HG03139 (cell line): ENCODE measurements at regions not wholly inside any gene's neighbourhood (a gene's known extent, or its start where the extent isn't known, plus 50 kb on each side); places are given as distances from the start of the nearest gene placed in this dataset.

Source experiments
- ATAC-seq: cut with Tn5 transposase; IDR thresholded peaks from one replicate; pipeline ENCODE4 v1.9.1; 2021; ENCODE audit not compliant: unreplicated experiment

GRCh38 chr2:5502385-5502784, 189.8 kb upstream of the SOX11 start:
- no peak for ATAC-seq

DNA sequence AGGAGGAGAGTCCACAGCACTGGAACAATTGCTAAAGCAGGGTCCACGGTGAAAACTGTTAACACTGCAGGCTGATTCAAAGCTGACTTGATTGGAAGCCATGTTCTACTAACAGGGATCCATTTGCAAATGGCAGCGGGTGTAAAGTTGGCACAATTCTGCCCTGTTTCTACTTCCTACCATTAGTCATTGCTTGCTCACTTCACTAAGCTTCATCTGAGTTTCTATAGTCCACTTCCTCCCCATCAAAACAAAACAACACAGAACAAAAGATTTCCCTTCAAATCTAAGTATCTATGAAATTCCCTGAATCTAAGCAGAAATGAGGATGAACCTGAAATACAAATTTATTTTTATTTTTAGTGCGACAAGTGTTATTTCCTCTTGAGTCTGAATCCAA, 187.4 kb upstream of the SOX11 start:
- ATAC-seq: no peak

GRCh38 chr2:5507367-5507766, 184.8 kb upstream of the SOX11 start:
- ATAC-seq: no peak

GRCh38 chr2:5509362-5509761, 182.8 kb upstream of the SOX11 start:
- no peak for ATAC-seq

GRCh38 chr2:5510082-5510481, 182.1 kb upstream of the SOX11 start:
- no peak for ATAC-seq

GRCh38 chr2:5515693-5516092, 176.5 kb upstream of the SOX11 start:
- no peak for ATAC-seq

DNA sequence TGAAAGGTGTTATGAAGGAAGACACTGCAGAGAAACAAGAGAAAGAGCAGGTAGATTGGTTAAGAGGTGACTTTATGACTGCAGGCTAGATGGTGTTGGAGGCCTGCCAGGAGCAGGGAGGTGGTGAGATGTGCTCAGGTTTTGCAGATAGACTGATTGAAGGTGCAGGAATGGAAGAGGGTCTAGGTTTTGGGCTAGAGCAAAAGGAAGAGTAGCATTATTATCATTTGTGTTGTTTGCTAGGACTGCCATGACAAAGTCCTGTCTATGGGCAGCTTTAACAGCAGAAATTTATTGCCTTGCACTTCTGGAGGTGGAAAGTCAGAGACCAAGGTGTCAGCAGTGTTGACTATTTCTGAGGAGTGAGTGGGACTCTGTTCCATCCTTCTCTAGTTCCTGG, 172.9 kb upstream of the SOX11 start:
- ATAC-seq: no peak

GRCh38 chr2:5520463-5520972, 171.7 kb upstream of the SOX11 start:
- no peak for ATAC-seq

DNA sequence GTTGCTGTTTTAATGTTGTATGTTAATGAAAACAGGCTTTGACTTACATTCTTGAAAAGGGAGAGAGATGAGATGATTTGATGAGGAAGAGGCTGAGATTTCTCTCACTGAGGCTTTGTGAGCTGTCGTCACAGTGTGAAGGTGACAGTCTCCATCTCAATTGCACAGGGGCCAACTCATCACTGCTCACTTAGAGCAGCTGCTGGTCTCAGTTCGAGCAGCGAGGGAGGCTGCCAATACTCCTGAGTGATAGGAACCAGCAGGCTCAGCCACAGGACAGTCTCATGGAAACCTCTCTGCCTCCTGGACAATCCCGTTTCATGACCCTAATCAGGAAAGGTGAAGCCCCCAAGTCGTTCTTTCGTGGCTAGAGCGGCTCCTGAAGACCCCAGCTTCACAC, 170.7 kb upstream of the SOX11 start:
- no peak for ATAC-seq

DNA sequence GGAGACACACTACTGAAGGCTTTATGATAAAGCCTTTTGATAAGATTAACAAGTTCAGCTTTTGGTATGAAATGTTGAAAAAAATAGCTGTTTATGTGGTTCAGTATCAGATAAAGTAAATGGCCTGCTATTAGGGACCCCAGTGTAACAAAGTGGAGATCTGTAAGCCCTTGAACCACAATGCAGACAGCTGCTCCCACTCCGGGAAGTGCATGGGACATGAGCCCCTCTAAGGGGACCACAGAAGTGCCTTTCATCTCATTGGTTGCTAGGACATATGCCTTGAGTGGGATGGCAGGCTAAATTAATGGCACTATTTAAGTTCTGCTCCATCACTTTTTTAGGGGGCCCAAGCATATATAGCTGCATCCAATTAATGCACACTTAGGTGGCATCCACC, 167.6 kb upstream of the SOX11 start:
- ATAC-seq: no peak

- ATAC-seq: no peak
These were observed 163.5 kb upstream of the SOX11 start for GRCh38 chr2:5528706-5529105.

GRCh38 chr2:5530011-5530696, 162.0 kb upstream of the SOX11 start:
- ATAC-seq: no peak

- ATAC-seq: no peak
These were observed 156.9 kb upstream of the SOX11 start for GRCh38 chr2:5535301-5535700.

DNA sequence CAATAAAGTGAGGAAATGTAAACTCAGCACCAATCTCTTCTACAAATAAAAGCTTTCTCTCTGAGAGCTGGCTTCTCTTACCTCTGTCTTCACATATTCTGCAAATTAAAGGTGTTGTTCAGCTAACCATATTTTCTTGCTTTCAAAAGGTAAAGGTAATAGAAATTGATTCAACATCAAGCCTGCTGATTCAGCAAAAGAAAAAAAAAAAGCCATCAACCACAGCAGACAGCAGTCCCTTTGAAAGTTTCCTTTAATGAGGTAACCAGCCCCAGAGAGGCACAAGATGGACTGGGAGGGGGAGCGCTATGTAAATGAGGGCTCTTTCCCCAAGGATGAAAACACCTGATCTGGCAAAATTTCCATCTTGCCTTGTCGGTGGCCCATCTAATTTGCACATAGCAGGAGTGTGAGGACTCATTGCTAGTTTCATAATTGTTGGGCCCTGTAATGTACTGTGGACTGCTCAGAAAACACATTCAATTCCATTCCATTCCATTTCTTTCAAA, 154.9 kb upstream of the SOX11 start:
- ATAC-seq: no peak

GRCh38 chr2:5538313-5538712, 153.9 kb upstream of the SOX11 start:
- no peak for ATAC-seq

DNA sequence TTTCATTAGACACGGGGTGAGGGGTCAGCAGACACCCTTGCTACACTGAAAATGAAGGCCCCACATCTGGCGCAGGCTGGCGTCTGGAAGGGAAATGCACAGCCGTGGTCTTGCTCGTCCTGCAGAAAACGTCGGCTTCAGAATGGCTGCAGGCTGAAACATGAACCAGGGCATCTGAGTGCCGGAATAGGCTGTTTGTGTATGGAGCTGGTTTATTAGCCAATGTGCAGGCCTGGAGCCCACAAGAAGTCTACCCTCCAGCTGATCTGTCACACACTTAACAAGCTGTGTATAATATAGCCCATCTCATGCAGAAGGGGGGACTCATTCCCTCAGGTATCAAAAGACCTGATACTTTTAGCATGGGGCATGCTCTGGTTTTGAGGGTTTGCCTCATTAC, 153.4 kb upstream of the SOX11 start:
- ATAC-seq: no peak

DNA sequence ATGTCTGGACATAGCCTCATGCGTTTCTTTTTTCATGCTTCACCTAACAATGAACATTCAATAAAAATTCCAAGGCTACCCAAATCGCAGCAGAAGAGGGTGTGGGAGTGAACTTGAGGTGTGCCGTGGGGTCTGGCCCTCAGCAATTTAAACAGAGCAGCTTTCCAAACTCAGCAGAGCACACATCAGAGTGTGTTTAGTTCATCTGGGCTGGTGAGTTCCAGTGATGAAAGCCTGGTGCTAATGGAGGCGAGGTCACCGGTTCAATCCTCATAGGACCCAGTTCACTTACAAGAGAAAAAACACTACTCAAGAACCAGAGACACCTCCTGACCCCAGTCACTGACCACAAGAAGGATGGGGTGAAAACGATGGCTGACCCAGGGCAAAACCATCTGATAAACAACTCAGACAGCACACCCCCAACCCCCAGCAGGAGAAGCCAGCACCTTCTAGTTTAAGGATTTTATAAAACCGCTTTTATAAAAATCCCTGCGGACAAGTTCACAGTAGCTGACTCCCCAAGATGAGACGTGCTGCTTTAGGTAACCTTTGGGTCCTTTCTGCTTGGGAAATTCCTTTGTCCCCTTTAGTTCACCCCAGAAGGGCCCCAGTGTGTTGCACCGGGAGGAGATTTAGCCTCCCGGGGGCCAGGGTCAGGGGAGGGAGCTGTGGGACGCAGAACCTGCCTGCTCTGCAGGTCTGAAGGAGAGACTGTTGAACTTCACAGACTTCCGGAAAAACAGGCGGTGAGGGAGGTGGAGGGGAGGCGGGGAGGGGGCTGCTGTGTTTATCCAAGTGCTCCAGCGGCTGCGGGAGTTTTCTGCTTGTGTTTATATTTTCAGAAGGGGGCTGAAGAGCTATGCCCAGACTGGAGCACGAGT, 152.7 kb upstream of the SOX11 start:
- ATAC-seq: no peak

DNA sequence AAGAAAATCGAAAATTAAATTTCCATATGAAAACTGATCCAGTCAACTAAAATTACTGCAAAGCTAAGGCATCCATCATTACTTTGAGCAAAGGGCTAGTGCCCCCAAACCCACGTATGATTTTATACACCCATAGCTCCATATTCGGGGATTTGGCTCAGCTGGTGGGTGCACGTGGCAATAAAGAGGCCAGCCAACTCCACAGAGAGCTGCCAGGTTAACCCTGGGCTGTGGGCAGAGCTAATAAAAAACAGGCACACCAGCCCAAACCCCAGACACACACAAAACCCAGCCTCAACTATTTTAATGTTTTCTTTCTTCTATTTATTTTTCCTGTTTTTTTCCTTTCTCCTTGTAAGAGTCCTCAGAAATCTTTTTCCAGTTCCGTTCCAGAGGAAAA, 151.3 kb upstream of the SOX11 start:
- no peak for ATAC-seq

DNA sequence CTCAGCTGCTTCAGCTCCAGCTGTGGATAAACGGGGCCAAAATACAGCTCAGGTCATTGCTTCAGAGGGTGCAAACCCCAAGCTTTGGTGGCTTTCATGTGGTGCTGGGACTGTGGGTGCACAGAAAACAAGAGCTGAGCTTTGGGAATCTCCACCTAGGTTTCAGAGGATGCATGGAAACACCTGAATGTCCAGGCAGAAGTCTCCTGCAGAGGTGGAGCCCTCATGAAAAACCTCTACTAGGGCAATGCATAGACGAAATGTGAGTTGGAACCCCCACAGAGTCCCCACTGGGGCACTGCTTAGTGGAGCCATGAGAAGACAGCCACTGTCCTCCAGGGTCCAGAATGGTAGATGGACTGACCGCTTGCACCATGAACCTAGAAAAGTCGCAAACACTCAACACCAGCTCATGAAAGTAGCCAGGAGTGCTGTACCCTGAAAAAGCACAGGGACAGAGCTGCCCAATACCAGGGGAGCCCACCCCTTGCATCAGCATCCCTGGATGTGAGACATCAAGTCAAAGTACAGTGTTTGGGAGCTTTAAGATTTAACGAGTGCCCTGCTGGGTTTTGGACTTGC, 147.9 kb upstream of the SOX11 start:
- no peak for ATAC-seq

DNA sequence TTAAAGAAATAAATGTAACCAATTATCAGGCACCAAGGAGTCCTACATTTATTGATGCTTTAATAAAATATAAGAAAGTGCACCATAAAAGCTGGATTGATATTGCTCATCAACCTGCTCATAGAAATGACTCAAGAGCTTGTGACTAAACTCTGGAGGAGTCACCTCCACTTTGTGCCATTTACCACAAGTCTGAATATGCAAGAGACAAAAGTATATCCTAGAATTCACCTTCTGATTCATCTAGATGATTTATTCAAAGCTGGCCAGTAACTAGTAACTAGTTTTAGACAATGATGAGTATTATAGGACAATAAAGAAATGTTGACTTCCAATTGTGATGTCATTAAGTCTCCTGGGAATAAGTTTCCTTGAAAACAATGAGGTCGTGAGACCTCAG, 146.0 kb upstream of the SOX11 start:
- ATAC-seq: no peak

DNA sequence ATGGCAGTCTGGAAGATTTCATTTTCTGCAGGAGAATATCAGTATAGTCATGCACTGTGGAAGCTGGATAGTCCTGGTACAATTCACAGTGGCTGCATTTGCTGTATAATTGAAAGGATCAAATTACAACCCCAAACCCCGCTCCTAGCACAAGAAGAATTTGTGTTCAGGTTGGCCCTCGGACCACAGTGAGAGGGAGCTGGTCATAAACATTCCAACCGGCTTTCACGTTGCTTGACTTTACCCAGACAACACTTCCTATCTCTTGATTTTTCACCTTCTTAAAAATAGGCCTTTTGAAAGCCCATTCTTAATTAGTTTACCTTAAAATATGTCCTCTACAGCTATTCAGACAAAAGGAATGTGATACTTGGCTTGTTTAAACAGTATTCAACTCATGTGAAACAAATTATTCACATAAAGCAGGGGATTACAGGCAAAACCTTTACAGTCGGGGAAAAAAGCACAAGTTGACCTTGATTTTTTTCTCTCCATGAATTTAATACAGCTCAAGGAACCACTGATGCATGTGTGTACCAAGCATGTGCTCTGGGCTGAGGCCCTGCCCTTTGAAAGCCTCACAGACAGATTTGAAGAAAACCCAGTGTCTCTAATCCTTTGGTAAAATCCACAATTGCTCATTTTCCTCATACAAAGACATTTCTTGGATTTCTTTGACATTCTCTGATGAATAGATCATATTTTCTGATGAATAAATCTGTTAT, 143.0 kb upstream of the SOX11 start:
- ATAC-seq: no peak
